ENCODE measurements at regions not wholly inside any gene's neighbourhood (a gene's known extent, or its start where the extent isn't known, plus 50 kb on each side); places are given as distances from the start of the nearest gene placed in this dataset.

GRCh38 chr9:87071473-87071872 lies 124.2 kb upstream of the GAS1 start:
- Histone ChIP-seq H3K23me2 (ENCODE audit: low read depth, low read length) (no peaks in the 10 kb centered on the region), H3K27me3 (replicated peaks in 1 of 4; ENCODE audit: control insufficient read depth in 3 of 4, extremely low read depth in 1 of 4, insufficient read depth in 3 of 4, low read length in 3 of 4) (peaks cover 0 to 2% (median 0%) of the 10 kb centered on the region in 4 experiments; a peak in 1 of 7 replicates), H2BK20ac (ENCODE audit: low read length) (no peak overlapping the region), H4K8ac (ENCODE audit: extremely low read depth, insufficient read depth, low read length) (no peak overlapping the region), H3K4ac (replicated peaks; ENCODE audit: insufficient read length, low read depth, low read length) (no peak overlapping the region), H3K27ac (ENCODE audit: low read depth, low read length) (no peak overlapping the region), H3K4me1 (replicated peaks in 1 of 4; ENCODE audit: control insufficient read depth in 3 of 4, insufficient read depth in 4 of 4, low read length in 3 of 4) (no peaks in the 10 kb centered on the region), H4K91ac (replicated peaks; ENCODE audit: insufficient read length, low read length) (no peak overlapping the region), H3K79me2 (ENCODE audit: control insufficient read depth in 1 of 2, insufficient read depth in 2 of 2, low read length in 2 of 2) (no peaks in the 10 kb centered on the region), H4K20me1 (replicated peaks in 1 of 2; ENCODE audit: control insufficient read depth in 1 of 2, insufficient read depth in 2 of 2, low read length in 2 of 2) (peaks cover 0 to 2% of the 10 kb centered on the region in 2 experiments), H3K56ac (replicated peaks; ENCODE audit: insufficient read length, low read depth, low read length) (no peak overlapping the region), H3K23ac (ENCODE audit: insufficient read length) (no peak overlapping the region), H3K36me3 (ENCODE audit: control insufficient read depth in 2 of 4, insufficient read depth in 4 of 4, low read length in 3 of 4) (no peaks in the 10 kb centered on the region), H4K5ac (ENCODE audit: insufficient read length, low read depth, low read length) (no peak overlapping the region), H2AFZ (ENCODE audit: low read length) (no peak overlapping the region), H3K9ac (replicated peaks in 1 of 4; ENCODE audit: extremely low read depth in 1 of 4, low read depth in 3 of 4, low read length in 3 of 4) (no peak overlapping the region), H3K79me1 (ENCODE audit: low read depth, low read length) (no peaks in the 10 kb centered on the region), H3K4me2 (ENCODE audit: insufficient read depth in 1 of 2, low read depth in 2 of 2, low read length in 2 of 2) (no peak overlapping the region), H3K18ac (ENCODE audit: extremely low read depth, low read length) (no peak overlapping the region), H2BK120ac (replicated peaks; ENCODE audit: low read depth, low read length) (no peak overlapping the region), H2BK5ac (ENCODE audit: low read depth, low read length) (no peak overlapping the region), H3K4me3 (ENCODE audit: extremely low read depth in 1 of 4, insufficient read depth in 2 of 4, low read depth in 3 of 4, low read length in 4 of 4) (no peak overlapping the region), H3K14ac (ENCODE audit: insufficient read length) (no peak overlapping the region), H2BK12ac (ENCODE audit: low read depth, low read length) (no peak overlapping the region), H2AK5ac (ENCODE audit: low read depth, low read length) (no peak overlapping the region), H3K9me3 (ENCODE audit: insufficient read depth in 2 of 2, low read depth in 1 of 2, low read length in 1 of 2) (no peaks in the 10 kb centered on the region), H2BK15ac (ENCODE audit: low read length) (no peak overlapping the region)
- CTCF ChIA-PET (ENCODE audit: partially characterized antibody) = no interaction called here
- 100% methylated on average over 3 of the region's 3 CpGs; no CpG with 5 or more reads in 1 of the 2 experiments for WGBS, 2 experiments (ENCODE audit: extremely low coverage in 1 of 2, insufficient coverage in 1 of 2, insufficient read length in 1 of 2, insufficient replicate concordance in 2 of 2, low coverage in 1 of 2, low lambda C conversion rate in 2 of 2, missing lambda C conversion rate in 1 of 2)
- TF ChIP-seq GTF2F1 (IDR thresholded peaks at IDR 0.05; ENCODE audit: borderline replicate concordance, low read depth, low read length) (no peak), CHD1 (IDR thresholded peaks at IDR 0.05; ENCODE audit: low read depth, low read length) (no peak), CBX8 (IDR thresholded peaks at IDR 0.05; ENCODE audit: borderline replicate concordance, low read depth, low read length) (no peak)
- FAIRE-seq (no peak), DNase-seq (ENCODE audit: low read depth in 1 of 2, low spot score in 2 of 2) (no peak)
- POLR2A ChIA-PET (ENCODE audit: partially characterized antibody) = no interaction called here
